Lower leg skin (tissue), 4 donors: ENCODE measurements at regions not wholly inside any gene's neighbourhood (a gene's known extent, or its start where the extent isn't known, plus 50 kb on each side); places are given as distances from the start of the nearest gene placed in this dataset.

Experiments used
- DNase-seq, 2 donors: peaks; one replicate each; pipeline ENCODE4 v3.0.0-alpha.2; 2019; ENCODE audit warnings: low spot score in 2 of 2
- H3K4me3 ChIP-seq: fragments of 200-600 bp; sonication (generic); 2 replicates; pipeline ENCODE4 v1.5.1; 2017; ENCODE audit warnings: mild to moderate bottlenecking, low read depth; ENCODE audit not compliant: poor library complexity, severe bottlenecking
- CTCF ChIP-seq, 3 donors: fragments of 450-650 bp; IDR thresholded peaks; one replicate each; pipeline ENCODE4 v1.5.1; 2016; ENCODE audit warnings: antibody characterized with exemption in 3 of 3, mild to moderate bottlenecking in 3 of 3, moderate library complexity in 2 of 3
- POLR2A ChIP-seq, 2 donors: fragments of 450-650 bp; IDR thresholded peaks; one replicate each; pipeline ENCODE4 v1.6.1; 2016 to 2017; ENCODE audit warnings: antibody characterized with exemption in 2 of 2, mild to moderate bottlenecking in 1 of 2, moderate library complexity in 1 of 2
- WGBS, 2 donors: methylation state at CpG; one replicate each; pipeline ENCODE4 v1.1.5; 2018; 5-methylcytosine and 5-hydroxymethylcytosine counted together
- intact Hi-C: fragments of 100-400 bp; cut with DNase I; formaldehyde crosslinking; loops from one replicate; pipeline ENCODE4 v1.15.0; 2023; ENCODE audit warnings: low total_unique reads

GRCh38 chr12:127899971-127900370, 367.0 kb upstream of the TMEM132C start:
- TF ChIP-seq CTCF (IDR thresholded peaks at IDR 0.05), result no peak
- TF ChIP-seq POLR2A (IDR thresholded peaks at IDR 0.05), result no peak
- H3K4me3 ChIP-seq, result no peak overlapping the region
- intact Hi-C loops, result no loop called here
- DNase-seq, result no peak
- WGBS, 2 donors, result 39 to 67% methylated on average over 5 of the region's 5 CpGs

- DNase-seq, result no peak
- intact Hi-C loops, result no loop called here
- 54 to 64% methylated on average over 5 of the region's 5 CpGs for WGBS, 2 donors
- TF ChIP-seq CTCF (IDR thresholded peaks at IDR 0.05), result no peak
- no peak for TF ChIP-seq POLR2A (IDR thresholded peaks at IDR 0.05)
- no peak overlapping the region for H3K4me3 ChIP-seq
Measured at GRCh38 chr12:127900386-127900785, 366.6 kb upstream of the TMEM132C start.

GRCh38 chr12:127903146-127903545, 363.8 kb upstream of the TMEM132C start:
- intact Hi-C loops, result no loop called here
- DNase-seq, result no peak
- TF ChIP-seq CTCF (IDR thresholded peaks at IDR 0.05), result no peak
- no peak overlapping the region for H3K4me3 ChIP-seq
- 28 to 42% methylated on average over 5 of the region's 5 CpGs for WGBS, 2 donors

- intact Hi-C loops, result no loop called here
- H3K4me3 ChIP-seq, result no peak overlapping the region
- no peak for TF ChIP-seq CTCF (IDR thresholded peaks at IDR 0.05)
- TF ChIP-seq POLR2A (IDR thresholded peaks at IDR 0.05), result no peak
- 55 to 67% methylated on average over 2 of the region's 2 CpGs for WGBS, 2 donors
- DNase-seq, result no peak
Measured at GRCh38 chr12:127909041-127909440, 357.9 kb upstream of the TMEM132C start.

- TF ChIP-seq POLR2A (IDR thresholded peaks at IDR 0.05) (no peak), CTCF (IDR thresholded peaks at IDR 0.05) (no peak)
- no peak overlapping the region for H3K4me3 ChIP-seq
- 40 to 52% methylated on average over 5 of the region's 5 CpGs for WGBS, 2 donors
- no peak for DNase-seq
- intact Hi-C loops, result no loop called here
Measured at GRCh38 chr12:127911291-127911690, 355.7 kb upstream of the TMEM132C start.

- 76 to 80% methylated on average over 11 of the region's 11 CpGs for WGBS, 2 donors
- TF ChIP-seq POLR2A (IDR thresholded peaks at IDR 0.05) (no peak), CTCF (IDR thresholded peaks at IDR 0.05) (no peak)
- no peak overlapping the region for H3K4me3 ChIP-seq
- no peak for DNase-seq
- intact Hi-C loops, result no loop called here
Measured at GRCh38 chr12:127912035-127912665, 354.8 kb upstream of the TMEM132C start.
